GM23248 (cell line): ENCODE measurements at regions not wholly inside any gene's neighbourhood (a gene's known extent, or its start where the extent isn't known, plus 50 kb on each side); places are given as distances from the start of the nearest gene placed in this dataset.
A peak's percentile ranks its signal among the peaks of the same experiment; 100 is the strongest.
"Not testable (repeated sequence)": the region's sequence is repeated elsewhere in the genome, so short reads cannot be mapped to it uniquely, and the experiment has no call there.

ENCODE experiments used
- DNase-seq: peaks from one replicate; pipeline ENCODE4 v3.0.0-alpha.2; 2015
- H2AFZ ChIP-seq: fragments of 200-600 bp; sonication (generic); 2 replicates; pipeline ENCODE4 v1.6.1; 2016; ENCODE audit warnings: antibody characterized with exemption
- H3F3A ChIP-seq: fragments of 200-600 bp; sonication (generic); 2 replicates; pipeline ENCODE4 v1.6.1; 2016; ENCODE audit warnings: mild to moderate bottlenecking, antibody characterized with exemption, mixed run types; ENCODE audit not compliant: insufficient read depth
- H3K27ac ChIP-seq: fragments of 200-600 bp; sonication (generic); 2 replicates; pipeline ENCODE4 v1.5.1; 2016; ENCODE audit warnings: mild to moderate bottlenecking
- H3K27me3 ChIP-seq: fragments of 200-600 bp; sonication (generic); replicated peaks from 2 replicates; pipeline ENCODE4 v1.6.1; 2016; ENCODE audit warnings: mild to moderate bottlenecking; ENCODE audit not compliant: insufficient read depth
- H3K36me3 ChIP-seq: fragments of 200-600 bp; sonication (generic); 2 replicates; pipeline ENCODE4 v1.6.1; 2016; ENCODE audit warnings: low read depth, mild to moderate bottlenecking
- H3K4me1 ChIP-seq: fragments of 200-600 bp; sonication (generic); 2 replicates; pipeline ENCODE4 v1.6.1; 2016; ENCODE audit warnings: mild to moderate bottlenecking; ENCODE audit not compliant: insufficient read depth
- H3K4me2 ChIP-seq: fragments of 200-600 bp; sonication (generic); one replicate; pipeline ENCODE4 v1.6.1; 2016; ENCODE audit warnings: mild to moderate bottlenecking; ENCODE audit not compliant: unreplicated experiment
- H3K4me3 ChIP-seq: fragments of 200-600 bp; sonication (generic); 2 replicates; pipeline ENCODE4 v1.5.1; 2016; ENCODE audit warnings: mild to moderate bottlenecking
- H3K79me2 ChIP-seq: fragments of 200-600 bp; sonication (generic); 2 replicates; pipeline ENCODE4 v1.6.1; 2016; ENCODE audit warnings: mild to moderate bottlenecking; ENCODE audit not compliant: insufficient read depth
- H3K9ac ChIP-seq: fragments of 200-600 bp; sonication (generic); 2 replicates; pipeline ENCODE4 v1.6.1; 2016; ENCODE audit warnings: mild to moderate bottlenecking
- H3K9me2 ChIP-seq: fragments of 200-600 bp; sonication (generic); 2 replicates; pipeline ENCODE4 v1.6.1; 2016; ENCODE audit warnings: mixed run types, mild to moderate bottlenecking, moderate library complexity; ENCODE audit not compliant: insufficient read depth
- H3K9me3 ChIP-seq: fragments of 200-600 bp; sonication (generic); one replicate; pipeline ENCODE4 v1.6.1; 2017; ENCODE audit warnings: low read depth
- H4K20me1 ChIP-seq: fragments of 200-600 bp; sonication (generic); 2 replicates; pipeline ENCODE4 v1.6.0; 2016; ENCODE audit not compliant: insufficient read depth
- EZH2 ChIP-seq: fragments of 200-600 bp; sonication (generic); IDR thresholded peaks from 2 replicates; pipeline ENCODE4 v1.6.1; 2018; ENCODE audit warnings: antibody characterized with exemption, mild to moderate bottlenecking; ENCODE audit not compliant: insufficient read depth, poor library complexity, severe bottlenecking
- EZH2phosphoT487 ChIP-seq: fragments of 200-600 bp; sonication (generic); IDR thresholded peaks from 2 replicates; pipeline ENCODE4 v1.6.1; 2018; ENCODE audit warnings: antibody characterized with exemption, moderate library complexity, mild to moderate bottlenecking, low read depth; ENCODE audit not compliant: insufficient read depth
- WGBS, 2 experiments: methylation state at CpG; one replicate each; pipeline ENCODE4 v1.1.6; 2015 to 2017; ENCODE audit warnings: low lambda C conversion rate in 2 of 2, low coverage in 1 of 2; ENCODE audit errors: missing lambda C conversion rate in 2 of 2; 5-methylcytosine and 5-hydroxymethylcytosine counted together
- in situ Hi-C: fragments of 300-500 bp; cut with MboI; formaldehyde crosslinking; loops from 2 replicates; pipeline ENCODE4 v1.15.0; 2020

DNA sequence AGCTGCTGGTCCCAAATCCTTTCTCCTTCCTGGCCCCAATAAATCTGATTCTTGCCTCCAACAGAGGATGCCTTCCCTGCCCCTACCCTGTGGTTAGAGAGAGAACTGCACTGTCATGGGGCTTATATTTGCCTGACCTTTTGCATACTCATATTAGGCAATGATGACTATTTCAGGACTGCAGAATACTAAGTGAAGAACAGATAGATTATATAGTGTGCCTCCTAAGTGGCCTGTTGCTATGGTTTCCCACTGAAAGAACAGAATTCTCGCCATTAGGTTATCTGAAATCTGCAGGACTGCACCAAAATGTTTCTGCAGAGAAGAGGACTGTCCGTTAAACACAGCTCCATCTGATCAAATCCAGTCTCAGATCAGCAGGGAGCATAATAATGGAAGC, 87.3 kb upstream of the CCNG1 start:
- Histone ChIP-seq H3K27ac (no peak overlapping the region), H3K79me2 (no peaks in the 10 kb centered on the region), H2AFZ (no peak overlapping the region), H3K9ac (no peak overlapping the region), H3K36me3 (no peaks in the 10 kb centered on the region), H4K20me1 (no peaks in the 10 kb centered on the region), H3K4me2 (no peak overlapping the region), H3F3A (no peaks in the 10 kb centered on the region), H3K4me1 (no peaks in the 10 kb centered on the region), H3K9me3 (no peaks in the 10 kb centered on the region), H3K27me3 (peaks cover 9% of the 10 kb centered on the region; the same call in 1 of the 2 replicates), H3K9me2 (no peaks in the 10 kb centered on the region), H3K4me3 (no peak overlapping the region)
- TF ChIP-seq EZH2 (no peak), EZH2phosphoT487 (no peak)
- WGBS, 2 experiments: 0 to 6% methylated on average over 2 of the region's 2 CpGs
- in situ Hi-C loops: no loop called here
- DNase-seq: peak; percentile 42

DNA sequence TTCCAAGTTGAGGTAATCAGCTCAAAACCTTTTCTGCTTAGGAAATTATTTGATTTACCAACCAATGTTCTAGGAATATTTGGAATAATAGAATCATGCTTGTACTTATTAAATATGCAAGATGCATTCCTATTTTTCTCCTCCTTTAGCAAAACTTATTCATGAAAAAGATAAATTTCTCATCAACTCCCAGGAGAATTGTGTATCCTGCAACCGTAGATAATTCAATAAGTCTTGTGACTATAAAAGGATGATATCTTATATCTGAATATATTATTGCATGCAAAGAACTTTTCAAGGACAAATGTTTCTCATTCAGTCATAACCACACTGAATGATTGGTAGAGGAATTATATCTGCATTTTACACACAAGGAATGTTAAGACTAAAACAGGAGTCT, 84.9 kb upstream of the CCNG1 start:
- Histone ChIP-seq H3K36me3 (no peaks in the 10 kb centered on the region), H2AFZ (no peak overlapping the region), H3K9me3 (no peaks in the 10 kb centered on the region), H3K79me2 (no peaks in the 10 kb centered on the region), H3K9me2 (no peaks in the 10 kb centered on the region), H3K27ac (no peak overlapping the region), H3K4me2 (no peak overlapping the region), H3K4me1 (no peaks in the 10 kb centered on the region), H3K27me3 (peaks cover 5% of the 10 kb centered on the region), H3K9ac (no peak overlapping the region), H3F3A (no peaks in the 10 kb centered on the region), H3K4me3 (no peak overlapping the region), H4K20me1 (no peaks in the 10 kb centered on the region)
- TF ChIP-seq EZH2phosphoT487: no peak
- TF ChIP-seq EZH2: no peak
- in situ Hi-C loops: no loop called here
- WGBS, 2 experiments: 4 to 6% methylated on average over 1 of the region's 1 CpG
- DNase-seq: no peak

DNA sequence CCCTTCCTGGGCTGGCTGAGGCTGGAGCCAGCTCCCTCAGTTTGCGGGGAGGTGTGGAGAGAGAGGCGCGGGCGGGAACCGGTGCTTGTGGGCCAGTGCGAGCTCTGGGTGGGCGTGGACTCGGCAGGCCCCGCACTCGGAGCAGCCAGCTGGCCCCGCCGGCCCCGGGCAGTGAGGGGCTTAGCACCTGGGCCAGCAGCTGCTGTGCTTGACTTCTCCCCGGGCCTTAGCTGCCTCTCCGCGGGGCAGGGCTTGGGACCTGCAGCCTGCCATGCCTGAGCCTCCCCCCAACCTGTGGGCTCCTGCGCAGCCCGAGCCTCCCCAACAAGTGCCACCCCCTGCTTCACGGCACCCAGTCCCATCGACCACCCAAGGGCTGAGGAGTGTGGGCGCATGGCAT, 81.6 kb upstream of the CCNG1 start:
- WGBS, 2 experiments: 66 to 82% methylated on average over 15 to 21 of the region's 21 CpGs

DNA sequence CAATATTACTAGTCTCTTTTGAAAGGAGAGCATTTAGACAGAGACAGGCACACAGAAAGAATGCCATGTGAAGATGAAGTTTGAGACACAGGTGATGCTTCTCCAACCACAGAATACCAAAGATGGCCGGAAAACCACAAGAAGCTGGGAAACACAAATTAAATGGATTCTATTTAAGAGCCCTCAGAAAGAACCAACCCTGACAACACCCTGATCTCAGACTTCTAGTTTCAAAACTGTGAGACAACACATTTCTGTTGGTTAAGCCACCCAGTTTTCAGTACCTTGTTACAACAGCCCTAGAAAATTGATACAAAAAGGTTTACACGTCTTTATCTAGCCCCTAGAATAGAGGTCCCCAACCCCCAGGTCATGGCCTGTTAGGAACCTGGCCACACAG, 79.8 kb upstream of the CCNG1 start:
- Histone ChIP-seq H4K20me1 (no peaks in the 10 kb centered on the region), H3K4me2 (no peak overlapping the region), H3F3A (no peaks in the 10 kb centered on the region), H3K27ac (no peak overlapping the region), H3K36me3 (no peaks in the 10 kb centered on the region), H3K4me3 (no peak overlapping the region), H3K79me2 (no peaks in the 10 kb centered on the region), H3K9me3 (no peaks in the 10 kb centered on the region), H3K9me2 (no peaks in the 10 kb centered on the region), H3K9ac (no peak overlapping the region), H3K27me3 (no peaks in the 10 kb centered on the region; the same call in 1 of the 2 replicates), H2AFZ (no peak overlapping the region), H3K4me1 (no peaks in the 10 kb centered on the region)
- WGBS, 2 experiments: 20 to 33% methylated on average over 2 of the region's 2 CpGs
- DNase-seq: no peak
- TF ChIP-seq EZH2phosphoT487 (no peak), EZH2 (no peak)
- in situ Hi-C loops: no loop called here

More for the DNA sequence above, 81.6 kb upstream of the CCNG1 start:
- H3K27ac ChIP-seq, DNase-seq, H3K9me3 ChIP-seq, in situ Hi-C loops, H3K4me3 ChIP-seq, H3K9ac ChIP-seq, H3K36me3 ChIP-seq, H2AFZ ChIP-seq, H3K27me3 ChIP-seq, H3K4me1 ChIP-seq, H4K20me1 ChIP-seq, H3K4me2 ChIP-seq, H3K9me2 ChIP-seq, H3K79me2 ChIP-seq, H3F3A ChIP-seq: not testable (repeated sequence)

DNA sequence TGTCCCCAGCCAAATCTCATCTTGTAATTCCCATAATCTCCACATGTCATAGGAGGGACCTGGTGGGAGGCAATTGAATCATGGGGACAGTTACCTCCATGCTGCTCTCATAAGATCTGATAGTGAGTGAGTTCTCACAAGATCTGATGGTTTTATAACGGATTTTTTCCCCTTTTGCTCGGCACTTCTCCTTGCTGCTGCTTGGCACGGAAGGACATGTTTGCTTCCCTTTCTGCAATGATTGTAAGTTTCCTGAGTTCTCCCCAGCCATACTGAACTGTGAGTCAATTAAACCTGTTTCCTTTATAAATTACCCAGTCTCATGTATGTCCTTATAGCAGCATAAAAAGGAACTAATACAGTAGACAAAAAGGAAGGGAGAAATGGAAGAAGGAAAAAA, 76.7 kb upstream of the CCNG1 start:
- Histone ChIP-seq H3K4me1 (no peaks in the 10 kb centered on the region), H3K4me2 (no peak overlapping the region), H3K27ac (no peak overlapping the region), H3K36me3 (no peaks in the 10 kb centered on the region), H3K4me3 (no peak overlapping the region), H3K9me2 (no peaks in the 10 kb centered on the region), H2AFZ (no peak overlapping the region), H3F3A (no peaks in the 10 kb centered on the region), H3K27me3 (no peaks in the 10 kb centered on the region; the same call in 1 of the 2 replicates), H4K20me1 (no peaks in the 10 kb centered on the region), H3K9ac (no peak overlapping the region), H3K9me3 (no peaks in the 10 kb centered on the region), H3K79me2 (no peaks in the 10 kb centered on the region)
- DNase-seq: no peak
- TF ChIP-seq EZH2phosphoT487 (no peak), EZH2 (no peak)
- in situ Hi-C loops: no loop called here
- 18 to 24% methylated on average over 3 of the region's 3 CpGs for WGBS, 2 experiments
